ENCODE measurements at regions not wholly inside any gene's neighbourhood (a gene's known extent, or its start where the extent isn't known, plus 50 kb on each side); places are given as distances from the start of the nearest gene placed in this dataset.

DNA sequence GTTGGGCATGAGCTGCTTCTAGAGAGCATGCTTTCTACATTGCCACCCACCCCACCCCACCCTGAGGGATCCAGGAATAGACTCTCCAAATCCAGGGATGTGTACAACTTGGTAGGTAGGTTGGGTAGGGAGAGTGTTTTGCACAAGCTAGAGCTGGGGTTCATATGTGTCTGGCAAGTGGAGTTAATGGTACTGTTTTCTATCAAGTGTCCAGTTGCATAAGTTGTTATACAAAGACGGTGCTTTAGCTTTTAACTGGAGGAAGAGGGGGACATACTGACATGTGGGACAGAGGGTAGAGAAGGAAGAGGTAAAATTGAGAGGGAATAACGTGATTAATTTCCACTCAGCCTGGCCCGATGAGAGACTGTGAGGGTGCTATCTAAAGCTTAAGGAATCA is 51.0 kb upstream of the TNC start:
- no peak for DNase-seq

DNA sequence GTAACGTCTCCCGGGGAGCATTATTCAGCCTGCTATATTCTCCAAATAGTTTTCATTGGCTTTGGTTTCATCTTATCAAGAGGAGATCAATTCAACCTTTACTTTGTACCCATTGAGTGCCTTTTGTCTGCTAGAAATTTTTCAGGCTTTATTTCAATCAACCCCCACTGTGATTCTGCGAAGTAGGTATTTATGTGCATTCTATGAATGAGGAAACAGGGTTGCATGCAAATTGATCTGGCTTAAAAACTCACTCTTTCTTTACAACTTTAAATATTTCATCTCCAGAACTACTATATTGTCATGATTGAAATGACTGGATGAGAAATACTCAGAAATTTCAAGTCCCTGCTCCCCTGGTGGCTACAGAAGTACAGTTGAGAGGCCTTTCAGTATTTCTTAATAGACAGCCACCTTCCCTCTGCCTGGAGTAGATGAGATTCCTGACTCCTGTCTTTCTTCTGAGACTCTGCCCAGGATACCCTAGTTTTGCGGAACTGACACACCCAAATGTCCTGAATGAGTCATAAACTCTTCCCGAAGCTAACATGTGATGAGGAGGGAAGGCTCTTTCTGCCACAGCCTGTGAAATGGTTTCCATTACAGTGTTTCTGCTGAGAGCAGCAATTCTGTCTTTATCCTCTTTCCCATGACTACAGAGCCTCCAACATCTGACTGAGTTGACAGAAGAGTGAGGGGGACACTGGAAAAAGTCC is 52.6 kb upstream of the TNC start:
- DNase-seq = no peak

DNA sequence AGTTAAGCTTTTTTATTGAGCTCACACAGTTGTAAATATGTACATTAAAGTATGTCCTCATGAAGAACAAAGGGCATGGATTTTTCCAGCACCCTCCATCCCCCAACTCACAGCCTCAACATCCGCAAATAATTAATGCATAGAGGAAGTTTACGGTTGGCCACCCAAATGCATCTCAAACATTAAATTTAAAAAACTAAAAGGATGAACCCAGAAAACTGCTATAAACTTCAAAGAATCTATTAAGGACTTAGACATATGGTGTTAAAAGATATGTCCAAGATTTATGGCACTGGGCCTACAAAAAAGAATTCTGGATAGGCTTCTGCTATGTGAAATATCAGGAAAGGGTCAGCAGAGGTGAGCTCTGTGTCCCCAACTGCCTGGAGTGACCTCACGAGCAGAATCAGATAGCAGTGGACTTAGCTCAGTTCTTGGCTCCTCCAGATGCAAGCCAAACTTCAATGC is 54.0 kb upstream of the TNC start:
- no peak for DNase-seq

DNA sequence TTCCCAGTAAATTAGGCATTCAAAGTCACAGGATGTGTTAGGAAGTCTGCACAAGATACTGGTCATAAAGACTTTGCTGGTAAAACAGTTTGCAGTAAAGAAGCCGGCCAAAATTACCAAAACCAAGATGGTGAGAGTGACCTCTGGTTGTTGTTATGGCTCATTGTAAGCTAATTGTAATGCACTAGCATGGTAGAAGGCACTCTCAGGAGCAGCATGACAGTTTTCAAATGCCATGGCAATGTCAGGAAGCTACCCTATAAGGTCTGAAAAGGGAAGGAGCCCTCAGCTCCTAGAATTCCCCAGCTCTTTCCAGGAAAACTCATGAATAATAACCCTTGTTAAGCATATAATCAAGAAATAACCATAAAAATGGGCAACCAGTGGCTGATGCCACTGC is 64.3 kb upstream of the TNC start:
- no peak for DNase-seq

DNA sequence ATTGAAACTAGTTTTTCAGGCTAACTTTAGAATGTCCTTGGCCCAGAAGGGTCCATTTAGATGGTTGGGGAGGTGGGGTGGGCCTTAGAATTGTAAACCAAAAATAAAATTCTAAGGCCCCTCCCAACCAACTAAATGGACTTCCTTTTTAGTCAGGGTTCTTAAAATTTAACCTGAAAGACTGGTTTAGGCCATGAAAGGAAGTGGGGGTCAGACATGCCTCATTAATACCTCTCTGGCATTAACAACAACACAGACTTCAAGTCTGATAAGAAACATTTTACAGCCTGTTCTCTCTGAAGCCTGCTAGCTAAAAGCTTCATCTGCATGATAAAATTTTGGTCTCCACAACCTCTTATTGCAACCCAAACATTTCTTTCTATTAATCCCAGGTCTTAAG is 65.5 kb upstream of the TNC start:
- no peak for DNase-seq

DNA sequence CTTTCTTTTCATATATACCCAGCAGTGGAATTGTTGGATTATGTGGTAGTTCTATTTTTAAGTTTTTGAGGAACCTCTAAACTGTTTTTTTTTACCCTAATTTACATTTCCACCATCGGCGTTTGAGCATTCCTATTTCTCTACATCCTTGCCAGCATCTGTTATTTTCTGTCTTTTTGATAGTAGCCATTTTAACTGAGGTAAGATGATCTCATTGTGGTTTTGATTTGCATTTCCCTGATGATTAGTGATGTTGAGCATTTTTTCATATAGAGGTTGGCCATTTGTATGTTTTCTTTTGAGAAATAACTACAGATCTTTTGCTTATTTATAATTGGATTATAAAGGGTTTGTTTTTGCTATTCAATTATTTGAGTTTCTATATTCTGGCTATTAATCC is 71.7 kb upstream of the TNC start:
- no peak for DNase-seq

DNA sequence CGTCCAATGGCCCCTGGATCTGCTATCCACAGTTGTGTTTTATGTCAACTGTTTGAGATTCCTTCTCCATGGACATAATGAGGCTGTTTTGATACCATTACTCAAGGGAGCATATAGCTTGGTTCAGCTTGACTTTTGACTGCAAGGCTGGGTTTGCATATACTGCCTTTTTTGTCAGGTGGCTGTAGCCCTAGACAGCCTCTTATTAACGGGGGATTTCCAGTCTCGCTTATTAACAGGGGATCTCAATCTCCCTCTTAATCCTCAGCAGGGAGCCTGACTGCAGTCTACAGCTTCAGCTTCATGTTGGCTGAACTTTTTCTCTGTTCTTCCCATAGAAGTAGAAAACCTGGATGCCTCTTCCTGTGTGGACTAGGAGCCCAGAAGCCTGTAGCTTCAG is 73.7 kb upstream of the TNC start:
- no peak for DNase-seq

DNA sequence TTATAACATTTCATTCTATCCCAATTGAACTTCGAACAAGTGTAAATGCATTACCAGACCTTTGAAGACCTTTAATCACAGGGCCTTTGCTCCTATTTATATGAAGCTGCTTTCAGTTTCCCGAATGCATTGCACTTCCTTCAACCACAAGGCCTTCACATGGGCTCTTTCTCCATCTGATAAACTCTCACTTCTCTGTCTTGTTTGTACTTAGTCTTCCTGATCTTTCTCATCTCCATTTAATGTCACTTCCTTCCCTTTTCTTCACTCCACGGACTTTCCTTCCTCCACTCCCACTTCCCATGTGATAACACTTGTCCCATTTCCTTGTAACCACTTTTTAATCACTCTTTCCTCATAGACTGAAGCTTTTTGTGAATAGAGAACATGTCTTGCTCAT is 74.3 kb upstream of the TNC start:
- DNase-seq = no peak

DNA sequence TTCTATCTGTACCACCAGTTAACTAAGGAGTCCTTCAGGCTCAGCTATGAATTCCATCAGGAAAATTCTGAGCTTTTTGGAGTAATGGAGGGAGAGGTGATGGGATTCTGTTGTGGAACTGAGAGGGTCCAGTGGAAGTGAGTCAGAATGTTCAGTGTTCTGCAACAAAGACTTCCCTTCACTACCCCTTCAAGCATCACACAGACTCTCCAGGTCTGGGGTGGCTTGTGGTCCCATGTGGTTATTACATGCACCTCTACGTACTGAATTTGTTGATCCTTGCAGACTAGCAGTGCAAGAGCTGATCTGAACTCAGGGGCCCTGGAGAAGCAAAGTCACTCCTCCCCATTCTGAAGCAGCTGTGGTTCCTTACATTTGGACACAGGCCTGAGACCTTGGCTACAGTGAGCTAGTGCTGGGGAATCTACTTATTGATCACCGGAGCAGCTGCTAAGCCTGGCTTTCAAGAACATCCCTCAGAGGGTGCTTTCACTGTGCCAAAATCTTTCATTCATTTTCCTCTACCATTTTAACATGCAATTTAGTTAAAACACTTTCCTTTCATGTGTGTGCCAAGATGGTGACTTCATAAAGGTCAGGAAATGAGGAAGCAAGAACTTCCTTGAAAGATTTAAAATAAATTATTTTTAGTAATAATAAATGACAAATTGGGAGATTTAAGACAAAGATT is 75.0 kb upstream of the TNC start:
- no peak for DNase-seq

DNA sequence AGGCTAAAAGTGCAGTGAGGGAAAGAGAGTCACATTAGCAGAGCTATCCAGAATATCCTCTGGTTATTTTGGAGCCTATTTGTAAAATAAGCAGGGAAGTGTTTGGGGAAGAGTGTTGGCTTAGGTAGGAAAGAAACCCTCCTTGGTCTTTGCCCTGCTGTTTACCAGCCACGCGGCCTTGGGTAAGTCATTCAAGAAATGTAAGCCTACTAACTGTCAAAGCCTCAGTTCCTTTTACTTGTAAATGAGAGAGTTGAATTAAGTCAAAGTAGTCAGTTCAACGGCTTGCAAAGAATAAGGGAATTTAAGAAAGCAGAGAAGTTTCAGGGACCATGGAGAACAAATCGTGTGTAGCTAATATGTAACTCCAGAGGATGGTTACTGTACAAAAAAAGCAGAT is 75.8 kb upstream of the TNC start:
- DNase-seq = no peak

DNA sequence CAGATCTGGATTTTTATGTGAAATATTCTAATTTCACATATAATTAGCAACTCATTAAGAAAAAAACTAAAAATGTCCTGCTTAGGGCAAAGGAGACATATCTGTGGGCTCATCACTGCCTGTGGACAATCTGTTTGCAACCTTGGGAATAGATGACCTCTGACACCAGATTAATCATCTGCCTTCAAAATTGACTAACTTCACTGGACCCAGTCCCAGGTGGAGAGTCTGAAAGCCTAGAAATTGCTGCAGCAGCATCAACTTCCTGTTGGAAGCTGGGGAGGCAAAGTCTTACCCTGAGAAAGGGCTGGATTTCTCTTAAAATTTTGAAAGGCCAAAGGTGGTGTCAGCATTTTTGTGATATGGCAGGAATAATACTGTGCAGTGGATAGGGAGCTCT is 76.3 kb upstream of the TNC start:
- DNase-seq = no peak

DNA sequence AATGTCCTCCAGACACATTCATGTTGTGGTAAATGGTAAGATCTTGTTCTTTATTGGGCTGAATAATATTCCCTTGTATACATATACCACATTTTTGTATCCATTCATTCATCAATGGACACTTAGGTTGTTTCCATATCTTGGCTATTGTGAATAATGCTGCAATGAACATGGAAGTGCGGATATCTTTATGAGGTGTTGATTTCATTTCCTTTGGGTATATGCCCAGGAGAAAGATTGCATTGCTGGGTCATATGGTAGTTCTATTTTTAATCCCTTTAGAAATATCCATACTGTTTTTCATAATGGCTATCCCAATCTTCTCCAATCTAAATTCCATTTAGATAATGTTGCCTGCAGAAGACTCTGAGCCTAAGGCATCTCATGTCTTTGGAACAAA is 78.0 kb upstream of the TNC start:
- no peak for DNase-seq

DNA sequence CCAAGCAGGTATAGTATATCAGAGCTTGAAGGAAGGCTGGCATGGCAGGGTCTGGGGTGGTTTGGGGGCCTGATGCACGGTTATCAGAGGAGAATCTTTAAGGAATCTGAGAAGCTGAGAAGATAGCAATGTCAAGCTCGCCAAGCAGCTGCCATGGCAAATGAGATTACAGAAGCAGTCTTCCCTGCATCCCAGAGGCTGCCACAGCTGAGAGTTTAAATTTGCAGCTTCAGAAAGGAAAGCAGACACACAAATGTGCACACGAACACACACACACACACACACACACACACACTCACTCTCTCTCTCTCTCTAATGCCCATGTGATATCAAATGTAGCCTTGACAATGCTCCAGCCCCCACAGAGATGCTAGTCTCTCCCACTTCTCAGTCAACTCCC is 79.0 kb upstream of the TNC start:
- no peak for DNase-seq

DNA sequence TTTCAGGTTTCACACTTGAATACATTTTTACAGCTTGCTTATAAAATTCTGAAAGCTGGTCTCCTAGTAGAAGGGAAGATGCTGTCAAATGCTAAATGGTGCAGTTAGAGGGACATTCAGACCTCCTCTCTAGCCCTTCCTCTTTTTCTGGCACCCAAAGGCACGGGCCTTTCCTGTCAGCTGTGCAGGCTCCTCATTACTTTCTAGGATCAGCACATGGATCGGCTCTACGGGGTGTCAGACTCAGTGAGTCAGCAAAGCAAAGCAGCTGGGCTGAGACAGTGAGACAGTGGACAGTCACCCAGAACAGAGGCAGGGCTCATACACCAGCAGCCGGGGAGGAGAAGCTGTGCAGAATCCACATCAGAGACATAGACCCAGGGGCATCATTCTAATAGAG is 80.0 kb upstream of the TNC start:
- DNase-seq = no peak

DNA sequence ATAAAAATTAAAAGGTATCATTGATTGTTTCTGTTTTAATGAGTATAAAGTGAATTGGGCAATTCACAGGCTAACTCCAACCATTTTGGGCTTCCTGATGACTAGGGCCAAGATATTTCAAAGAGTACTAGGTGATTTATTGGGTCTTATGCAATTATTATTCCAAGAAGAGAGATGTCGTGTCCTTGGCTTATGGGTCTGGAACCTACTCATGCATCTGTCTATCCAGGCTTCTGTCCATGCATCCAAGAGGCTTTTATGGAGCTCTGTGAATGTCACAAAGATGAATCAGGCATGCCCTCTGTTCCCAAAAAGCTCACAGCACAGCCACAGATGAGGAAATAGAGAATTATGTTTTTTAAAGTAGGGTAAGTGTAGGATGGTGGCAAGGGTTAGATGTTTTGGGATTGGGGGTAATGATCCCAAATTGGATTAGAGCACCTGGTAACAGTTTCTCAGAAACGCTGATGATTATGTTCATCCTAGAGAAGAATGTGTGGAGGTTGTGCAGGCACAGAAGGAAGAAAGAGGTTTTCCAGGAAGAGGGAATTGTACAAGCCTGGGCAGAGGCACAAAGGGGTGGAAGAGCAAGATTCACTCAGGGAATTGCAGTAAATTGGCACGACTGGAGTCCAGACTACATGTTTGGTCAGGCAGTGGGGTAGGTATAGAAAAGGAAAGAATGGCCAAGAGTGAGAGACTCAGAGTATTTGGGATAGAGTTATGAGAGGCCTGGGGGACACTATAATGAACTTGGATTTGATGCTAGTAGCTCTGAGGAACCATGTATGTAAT is 83.0 kb upstream of the TNC start:
- no peak for DNase-seq

DNA sequence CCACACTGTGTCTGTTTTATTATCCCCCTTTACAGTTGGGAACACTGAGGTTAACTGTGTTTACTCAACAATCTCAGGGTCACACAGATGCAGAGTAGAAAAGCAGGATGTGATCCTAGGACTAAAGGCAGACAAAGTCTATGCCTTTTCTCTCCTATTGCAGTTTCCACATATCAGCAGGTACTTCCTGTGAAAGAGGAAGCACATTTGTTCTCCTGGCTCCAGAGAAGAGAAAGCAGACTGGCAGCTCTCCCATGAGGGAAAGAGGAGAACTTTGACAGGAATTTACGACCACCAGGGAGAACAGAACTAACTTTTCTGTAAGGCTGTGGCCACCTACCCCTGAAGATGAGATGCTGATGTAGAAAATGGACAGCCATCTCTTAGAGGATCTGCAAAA is 84.2 kb upstream of the TNC start:
- DNase-seq = no peak

DNA sequence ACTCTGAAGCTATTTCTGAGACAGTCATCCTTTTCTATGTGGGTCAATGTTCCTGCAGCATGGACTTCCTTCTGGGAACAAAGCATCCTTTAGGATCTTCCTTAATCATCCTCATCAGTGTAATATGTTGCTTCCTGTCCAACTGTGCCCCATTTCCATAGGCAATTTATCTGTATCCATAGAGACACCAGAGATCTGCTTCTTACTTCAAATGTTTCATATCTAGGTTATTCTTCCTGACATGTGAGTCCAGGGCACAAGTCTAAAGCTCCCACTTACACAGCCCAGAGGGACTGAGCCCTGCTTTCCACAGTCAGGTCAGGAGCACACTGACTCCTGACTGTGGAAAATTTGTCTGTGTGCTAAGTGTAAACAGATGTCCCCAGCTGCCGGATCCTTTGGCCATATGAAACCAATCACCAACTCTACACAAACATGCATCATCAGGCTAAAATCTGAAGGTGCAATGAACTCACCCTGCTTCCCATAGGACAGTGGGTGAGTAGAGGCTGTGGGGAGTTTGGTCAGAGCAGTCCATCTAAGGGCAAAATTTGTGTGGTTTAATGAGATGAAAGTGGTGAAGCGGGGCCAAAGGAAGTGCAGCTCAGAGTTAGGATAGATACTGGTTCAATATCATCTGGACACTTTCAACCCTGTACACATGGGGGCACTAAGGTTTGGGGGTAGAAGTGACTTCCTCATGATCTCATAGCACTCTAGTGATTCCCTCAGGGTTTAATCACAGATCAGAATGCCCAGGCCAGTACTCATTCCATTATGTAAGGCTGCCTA is 85.2 kb upstream of the TNC start:
- no peak for DNase-seq

DNA sequence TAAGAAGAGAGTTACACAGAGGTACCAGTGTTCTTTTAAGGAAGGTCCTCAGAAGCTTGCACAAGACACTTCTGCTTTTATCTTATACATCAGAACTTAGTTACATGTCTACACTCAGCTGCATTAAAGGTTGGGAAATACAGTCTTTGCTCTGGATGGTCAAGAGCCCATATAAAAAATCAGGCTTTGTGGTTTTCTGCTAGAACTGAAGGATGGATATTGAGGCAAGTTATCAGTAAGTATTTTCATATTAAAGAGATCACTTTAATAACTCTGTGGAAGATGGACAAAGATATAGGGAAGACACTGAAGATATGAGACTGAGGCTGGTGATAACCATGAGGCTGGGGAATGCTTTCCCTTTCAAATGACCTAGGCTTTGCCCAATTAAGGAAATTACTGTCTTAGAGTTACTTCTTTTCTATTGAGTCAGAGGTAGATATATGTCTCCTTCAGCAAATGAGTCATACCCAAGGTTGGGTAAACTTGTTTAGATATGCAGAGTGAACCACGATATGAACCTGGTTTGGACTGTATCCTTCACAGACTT is 87.0 kb upstream of the TNC start:
- DNase-seq = no peak

DNA sequence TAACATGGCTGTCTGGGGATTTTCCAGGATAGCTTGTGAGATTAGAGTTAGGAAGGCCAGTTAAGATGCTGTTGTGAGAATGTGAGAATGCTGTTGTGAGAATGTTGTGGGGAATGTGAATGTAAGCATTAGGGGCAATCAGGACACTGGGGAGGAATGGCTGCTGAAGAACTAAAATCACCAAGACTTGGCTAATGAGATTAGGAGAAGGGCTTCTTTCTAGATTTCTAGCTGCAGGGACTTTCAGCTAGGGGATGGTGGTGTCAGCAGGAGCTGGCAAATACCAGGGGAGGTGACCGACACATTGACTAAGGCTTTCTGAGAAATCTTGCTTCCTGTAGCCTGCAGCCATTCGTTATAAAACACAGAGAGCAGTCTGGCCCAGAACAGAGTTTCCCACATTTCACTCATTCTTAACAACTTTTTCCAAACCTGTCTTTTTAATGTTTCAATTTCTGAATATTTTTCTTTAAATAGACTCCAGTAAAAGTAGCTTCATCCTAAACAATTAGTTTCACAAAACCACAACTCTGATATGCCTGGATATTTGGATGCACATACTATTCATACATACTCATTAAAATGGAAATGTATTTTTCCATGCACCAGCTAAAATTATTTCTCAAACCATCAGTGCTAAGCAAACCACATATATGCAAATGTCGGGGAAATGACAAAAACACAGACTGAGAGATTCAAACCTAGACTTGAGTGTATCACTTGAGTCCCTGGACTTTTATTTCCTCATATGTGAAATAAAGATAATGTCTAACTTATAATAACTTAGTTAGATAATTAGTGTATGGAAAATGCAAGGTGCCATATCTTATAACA is 89.3 kb upstream of the TNC start:
- DNase-seq = no peak

DNA sequence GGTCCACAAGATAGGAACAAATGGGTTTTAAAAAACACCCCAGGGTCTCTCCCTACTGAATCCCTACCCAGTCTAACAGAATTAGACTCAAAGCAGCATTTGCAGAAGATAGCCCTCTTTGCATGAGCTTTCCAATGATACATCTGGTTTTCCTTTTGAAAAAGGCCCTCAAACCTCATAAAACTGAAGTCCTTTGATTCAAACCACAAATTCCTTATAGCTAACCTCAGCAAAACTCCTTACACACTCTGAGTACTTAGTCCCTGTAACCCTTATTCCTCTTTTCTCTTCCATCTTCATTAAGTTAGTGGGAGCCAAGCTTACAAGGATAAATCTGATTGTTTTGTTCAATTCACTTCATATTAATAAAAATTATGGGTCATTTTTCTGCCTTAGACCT is 90.5 kb upstream of the TNC start:
- DNase-seq = no peak

DNA sequence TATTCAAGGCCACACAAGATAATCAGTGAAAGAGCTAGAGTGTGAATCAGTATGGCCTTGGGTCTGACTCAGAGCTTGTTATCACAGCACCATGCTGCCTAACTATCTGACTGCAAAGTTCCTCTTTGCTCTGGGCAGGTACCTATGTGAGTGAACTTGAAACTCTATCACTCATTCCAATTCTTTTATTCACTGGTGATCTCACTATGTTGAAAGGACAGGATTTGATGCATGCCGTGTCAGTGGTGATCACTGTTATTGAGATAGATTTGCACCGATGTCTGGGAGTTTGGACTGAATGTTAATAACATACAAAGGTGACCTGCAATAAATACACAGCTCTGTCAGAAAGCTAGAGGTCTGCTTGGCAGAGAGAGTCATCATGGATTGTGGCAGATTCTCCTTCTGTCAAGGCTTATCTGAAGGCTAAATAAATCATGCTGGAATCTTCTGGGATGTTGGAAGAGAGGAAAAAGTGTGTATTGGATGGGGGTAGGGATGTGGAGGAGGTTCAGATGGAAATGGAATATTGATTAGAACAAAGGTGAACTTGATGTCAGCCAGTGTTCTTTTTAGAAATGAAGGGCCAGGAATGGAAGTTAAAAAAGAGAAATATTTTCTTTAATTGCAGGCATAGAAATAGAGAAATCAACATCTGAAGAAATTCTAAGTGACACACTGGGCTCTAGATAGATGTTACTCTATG is 91.8 kb upstream of the TNC start:
- DNase-seq = no peak
